GM23338 (cell line): ENCODE measurements at regions not wholly inside any gene's neighbourhood (a gene's known extent, or its start where the extent isn't known, plus 50 kb on each side); places are given as distances from the start of the nearest gene placed in this dataset.

Source experiments
- ATAC-seq: fragments of 200-7000 bp; cut with Tn5 transposase; 3 replicates; pipeline ENCODE4 v1.9.1; 2020
- DNase-seq: peaks from one replicate; pipeline ENCODE4 v3.0.0-alpha.2; 2015; ENCODE audit warnings: low spot score
- H2AFZ ChIP-seq: fragments of 200-600 bp; sonication (generic); 2 replicates; pipeline ENCODE4 v1.8.0; 2016; ENCODE audit warnings: antibody characterized with exemption, mild to moderate bottlenecking, moderate library complexity
- H3F3A ChIP-seq: fragments of 200-600 bp; sonication (generic); replicated peaks from 2 replicates; pipeline ENCODE4 v1.8.0; 2017; ENCODE audit warnings: antibody characterized with exemption, mixed run types, low read depth
- H3K27ac ChIP-seq: fragments of 200-600 bp; sonication (generic); 2 replicates; pipeline ENCODE4 v1.6.1; 2016; ENCODE audit warnings: low read depth
- H3K27me3 ChIP-seq: fragments of 200-600 bp; sonication (generic); 2 replicates; pipeline ENCODE4 v1.8.0; 2016; ENCODE audit warnings: mild to moderate bottlenecking, mixed run types, moderate library complexity; ENCODE audit not compliant: insufficient read depth
- H3K36me3 ChIP-seq: fragments of 200-600 bp; sonication (generic); 2 replicates; pipeline ENCODE4 v1.8.0; 2016; ENCODE audit warnings: mild to moderate bottlenecking; ENCODE audit not compliant: insufficient read depth
- H3K4me1 ChIP-seq: fragments of 200-600 bp; sonication (generic); 2 replicates; pipeline ENCODE4 v1.8.0; 2016; ENCODE audit warnings: mild to moderate bottlenecking, moderate library complexity; ENCODE audit not compliant: insufficient read depth
- H3K4me2 ChIP-seq: fragments of 200-600 bp; sonication (generic); 2 replicates; pipeline ENCODE4 v1.7.1; 2017; ENCODE audit warnings: mixed run types
- H3K4me3 ChIP-seq: fragments of 200-600 bp; sonication (generic); 2 replicates; pipeline ENCODE4 v1.6.1; 2016; ENCODE audit warnings: mixed run types
- H3K79me2 ChIP-seq: fragments of 200-600 bp; sonication (generic); replicated peaks from 2 replicates; pipeline ENCODE4 v1.8.0; 2017; ENCODE audit warnings: mild to moderate bottlenecking; ENCODE audit not compliant: insufficient read depth
- H3K9me2 ChIP-seq: fragments of 200-600 bp; sonication (generic); 2 replicates; pipeline ENCODE4 v1.8.0; 2017; ENCODE audit not compliant: insufficient read depth
- H4K20me1 ChIP-seq: fragments of 200-600 bp; sonication (generic); replicated peaks from 2 replicates; pipeline ENCODE4 v1.8.0; 2017; ENCODE audit warnings: mild to moderate bottlenecking; ENCODE audit not compliant: insufficient read depth
- H3K27ac Mint-ChIP-seq: 2 replicates; pipeline ENCODE4 v1.8.0; 2020; ENCODE audit warnings: inconsistent platforms, mild to moderate bottlenecking, moderate library complexity, mixed read lengths
- H3K27me3 Mint-ChIP-seq: 3 replicates; pipeline ENCODE4 v1.8.0; 2022; ENCODE audit warnings: low read depth, mild to moderate bottlenecking, moderate library complexity, mixed read lengths, inconsistent platforms; ENCODE audit not compliant: insufficient read depth, poor library complexity
- H3K36me3 Mint-ChIP-seq: 3 replicates; pipeline ENCODE4 v1.8.0; 2021; ENCODE audit warnings: low read depth, mild to moderate bottlenecking, inconsistent platforms, moderate library complexity, mixed read lengths
- H3K4me1 Mint-ChIP-seq: 3 replicates; pipeline ENCODE4 v1.8.0; 2020; ENCODE audit warnings: mild to moderate bottlenecking, inconsistent platforms, mixed read lengths
- H3K4me3 Mint-ChIP-seq: 3 replicates; pipeline ENCODE4 v1.8.0; 2021; ENCODE audit warnings: moderate library complexity, mild to moderate bottlenecking, inconsistent platforms, mixed read lengths
- H3K9me3 Mint-ChIP-seq: 3 replicates; pipeline ENCODE4 v1.8.0; 2020; ENCODE audit warnings: moderate library complexity, mild to moderate bottlenecking, inconsistent platforms, mixed read lengths
- JUNB ChIP-seq: IDR thresholded peaks from one replicate; pipeline ENCODE4 v1.6.1; 2016; ENCODE audit warnings: antibody characterized with exemption; ENCODE audit not compliant: unreplicated experiment
- ZNF331 ChIP-seq: fragments of 250-450 bp; sonication (Bioruptor Pico); IDR thresholded peaks from 2 replicates; pipeline ENCODE4 v1.5.0; 2020; ENCODE audit warnings: low read depth, mild to moderate bottlenecking, moderate library complexity
- ZNF462 ChIP-seq: fragments of 250-450 bp; sonication (Bioruptor Pico); IDR thresholded peaks from 2 replicates; pipeline ENCODE4 v1.5.0; 2020; ENCODE audit warnings: mild to moderate bottlenecking, moderate library complexity
- TF ChIP-seq, protein P1 (sequence below), 2 experiments: fragments of 200-600 bp in 1 of 2; sonication (generic) in 1 of 2; conservative IDR thresholded peaks; 2 replicates each; pipeline versions ENCODE4 v1.5.1 to v1.6.1; 2016 to 2017; ENCODE audit warnings: antibody characterized with exemption in 2 of 2, low read depth in 2 of 2, mild to moderate bottlenecking in 2 of 2, moderate library complexity in 1 of 2

GRCh38 chr15:70426096-70426821 lies 328.5 kb upstream of the TLE3 start:
- no peak overlapping the region for H3K4me3 Mint-ChIP-seq
- Histone ChIP-seq H3K4me3 (no peak overlapping the region), H3K9me2 (peaks cover 6% of the 10 kb centered on the region; the same call in 1 of the 2 replicates), H3K4me1 (0 out of 2 replicates have a peak, but pooled peaks cover 6% of the 10 kb centered on the region), H2AFZ (no peak overlapping the region), H3K27ac (no peak overlapping the region), H3K4me2 (no peak overlapping the region), H3K79me2 (no peaks in the 10 kb centered on the region), H4K20me1 (no peaks in the 10 kb centered on the region; the same call in 1 of the 2 replicates), H3K36me3 (no peaks in the 10 kb centered on the region), H3K27me3 (no peaks in the 10 kb centered on the region), H3F3A (no peaks in the 10 kb centered on the region)
- H3K4me1 Mint-ChIP-seq = no peaks in the 10 kb centered on the region
- TF ChIP-seq ZNF331 (CRISPR knock-in tag) = no peak
- no peak for TF ChIP-seq JUNB
- TF ChIP-seq, protein P1, sequence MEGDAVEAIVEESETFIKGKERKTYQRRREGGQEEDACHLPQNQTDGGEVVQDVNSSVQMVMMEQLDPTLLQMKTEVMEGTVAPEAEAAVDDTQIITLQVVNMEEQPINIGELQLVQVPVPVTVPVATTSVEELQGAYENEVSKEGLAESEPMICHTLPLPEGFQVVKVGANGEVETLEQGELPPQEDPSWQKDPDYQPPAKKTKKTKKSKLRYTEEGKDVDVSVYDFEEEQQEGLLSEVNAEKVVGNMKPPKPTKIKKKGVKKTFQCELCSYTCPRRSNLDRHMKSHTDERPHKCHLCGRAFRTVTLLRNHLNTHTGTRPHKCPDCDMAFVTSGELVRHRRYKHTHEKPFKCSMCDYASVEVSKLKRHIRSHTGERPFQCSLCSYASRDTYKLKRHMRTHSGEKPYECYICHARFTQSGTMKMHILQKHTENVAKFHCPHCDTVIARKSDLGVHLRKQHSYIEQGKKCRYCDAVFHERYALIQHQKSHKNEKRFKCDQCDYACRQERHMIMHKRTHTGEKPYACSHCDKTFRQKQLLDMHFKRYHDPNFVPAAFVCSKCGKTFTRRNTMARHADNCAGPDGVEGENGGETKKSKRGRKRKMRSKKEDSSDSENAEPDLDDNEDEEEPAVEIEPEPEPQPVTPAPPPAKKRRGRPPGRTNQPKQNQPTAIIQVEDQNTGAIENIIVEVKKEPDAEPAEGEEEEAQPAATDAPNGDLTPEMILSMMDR (conservative IDR thresholded peaks at IDR 0.05; ENCODE audit: low read depth in 2 of 2) = no peak
- TF ChIP-seq ZNF462 (CRISPR knock-in tag) = no peak
- ATAC-seq = no peak
- no peak for DNase-seq
- H3K9me3 Mint-ChIP-seq = peaks cover 13% of the 10 kb centered on the region; the same call in 2 of the 3 replicates
- no peak overlapping the region for H3K27ac Mint-ChIP-seq
- H3K27me3 Mint-ChIP-seq = peaks cover 14% of the 10 kb centered on the region
- peaks cover 5% of the 10 kb centered on the region; the same call in 1 of the 3 replicates for H3K36me3 Mint-ChIP-seq
